ENCODE measurements at regions not wholly inside any gene's neighbourhood (a gene's known extent, or its start where the extent isn't known, plus 50 kb on each side); places are given as distances from the start of the nearest gene placed in this dataset.
"Not testable (repeated sequence)": the region's sequence is repeated elsewhere in the genome, so short reads cannot be mapped to it uniquely, and the experiment has no call there.

- DNase-seq (ENCODE audit: low read depth) = no peak
These were observed 91.4 kb upstream of the LHX1 start for GRCh38 chr17:36845916-36846315.

DNA sequence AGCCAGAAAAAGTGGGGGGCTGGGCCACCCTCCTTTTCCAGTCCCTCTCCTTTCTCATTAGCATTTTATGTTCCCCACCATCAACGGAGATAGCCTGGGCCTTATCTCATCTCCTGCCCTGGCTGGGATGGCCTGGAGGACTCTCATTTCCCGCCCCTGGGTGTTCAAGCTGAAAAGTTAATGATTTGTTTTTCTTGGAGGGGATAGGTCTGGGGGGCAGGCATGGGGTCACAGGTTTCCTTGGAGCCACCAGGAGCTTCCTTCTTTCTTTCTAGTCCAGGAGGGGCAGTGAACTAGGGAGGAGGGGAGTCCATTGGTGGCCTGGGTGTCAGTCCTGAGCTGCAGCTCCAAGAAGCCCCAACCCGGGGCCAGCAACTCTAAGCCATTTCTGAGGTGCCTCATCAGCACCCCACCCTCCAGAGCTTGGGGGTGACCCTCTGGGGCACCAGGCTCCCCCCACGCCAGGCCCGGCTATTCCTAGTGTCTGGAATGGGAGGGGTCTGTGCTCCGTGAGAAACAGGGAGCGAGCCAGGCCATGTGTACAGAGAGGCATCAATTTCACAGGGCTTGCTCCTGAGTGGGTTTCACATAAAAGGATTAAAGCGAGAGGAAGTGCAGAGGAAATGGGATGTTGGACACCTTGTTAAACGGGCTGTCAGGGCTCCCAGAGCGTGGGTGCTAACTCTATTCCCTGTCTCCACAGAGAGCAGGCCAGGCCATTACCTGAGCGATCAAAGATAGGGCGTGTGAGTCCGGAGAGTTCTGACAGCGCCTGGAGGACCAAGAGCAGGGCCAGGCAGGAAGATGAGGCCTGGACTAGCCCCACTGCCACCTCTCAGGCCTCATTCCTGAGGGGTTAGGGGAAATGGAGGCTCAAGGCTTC lies 90.6 kb upstream of the LHX1 start:
- DNase-seq (ENCODE audit: low read depth) = no peak

GRCh38 chr17:36848008-36848902 lies 89.0 kb upstream of the LHX1 start:
- DNase-seq (ENCODE audit: low read depth) = no peak

- not testable (repeated sequence) for DNase-seq (ENCODE audit: low read depth)
These were observed 88.3 kb upstream of the LHX1 start for GRCh38 chr17:36849020-36849419.

- peak; percentile 49 for DNase-seq (ENCODE audit: low read depth)
These were observed 87.4 kb upstream of the LHX1 start for GRCh38 chr17:36849871-36850348.

DNA sequence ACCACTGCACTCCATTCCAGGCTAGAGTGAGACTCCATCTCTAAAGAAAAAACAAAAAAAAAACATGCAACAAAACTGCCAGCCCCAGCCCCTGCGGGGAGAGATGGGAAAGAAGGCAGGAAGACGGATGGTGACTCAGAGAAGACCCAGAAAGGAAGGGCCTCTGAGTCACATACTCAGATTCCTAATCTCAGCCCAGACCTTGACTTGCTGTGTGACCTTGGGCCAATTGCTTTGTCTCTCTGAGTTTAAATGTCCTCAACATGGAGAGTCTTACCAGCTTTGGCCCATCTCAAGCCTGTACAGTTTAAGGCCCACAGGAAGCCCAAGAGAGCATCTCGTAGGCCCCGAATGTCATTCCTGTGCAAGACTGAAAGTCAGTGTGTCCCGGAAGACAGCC lies 86.5 kb upstream of the LHX1 start:
- peak; percentile 36 for DNase-seq (ENCODE audit: low read depth)

DNA sequence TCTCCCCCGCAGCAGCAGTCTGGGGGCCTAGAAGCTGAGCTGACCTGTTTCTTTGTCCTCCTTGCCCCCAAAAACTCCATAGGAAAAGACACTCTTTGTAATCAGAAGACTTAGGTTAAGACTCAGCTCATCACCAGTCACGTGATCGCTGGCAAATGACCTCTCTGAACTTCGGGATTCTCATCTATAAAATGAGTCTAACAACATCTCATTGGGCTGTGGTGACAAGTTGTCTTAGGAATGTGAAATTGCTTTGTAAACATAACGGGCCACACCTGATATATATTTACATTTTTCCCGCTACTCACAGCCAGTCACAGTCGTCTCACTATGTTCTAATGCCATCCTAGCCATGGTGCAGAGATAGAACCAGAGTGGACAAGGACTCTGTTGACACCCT lies 86.0 kb upstream of the LHX1 start:
- DNase-seq (ENCODE audit: low read depth) = no peak

DNA sequence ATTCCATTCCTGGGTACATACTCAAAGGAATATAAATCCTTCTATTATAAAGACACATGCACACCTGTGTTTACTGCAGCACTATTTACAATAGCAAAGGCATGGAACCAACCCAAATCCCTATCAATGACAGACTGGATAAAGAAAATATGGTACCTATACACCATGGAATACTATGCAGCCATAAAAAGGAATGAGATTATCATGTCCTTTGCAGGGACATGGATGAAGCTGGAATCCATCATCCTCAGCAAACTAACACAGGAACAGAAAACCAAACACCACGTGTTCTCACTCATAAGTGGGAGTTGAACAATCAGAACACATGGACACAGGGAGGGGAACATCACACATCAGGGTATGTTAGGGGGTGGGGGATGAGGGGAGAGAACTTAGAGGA lies 84.8 kb upstream of the LHX1 start:
- not testable (repeated sequence) for DNase-seq (ENCODE audit: low read depth)

DNA sequence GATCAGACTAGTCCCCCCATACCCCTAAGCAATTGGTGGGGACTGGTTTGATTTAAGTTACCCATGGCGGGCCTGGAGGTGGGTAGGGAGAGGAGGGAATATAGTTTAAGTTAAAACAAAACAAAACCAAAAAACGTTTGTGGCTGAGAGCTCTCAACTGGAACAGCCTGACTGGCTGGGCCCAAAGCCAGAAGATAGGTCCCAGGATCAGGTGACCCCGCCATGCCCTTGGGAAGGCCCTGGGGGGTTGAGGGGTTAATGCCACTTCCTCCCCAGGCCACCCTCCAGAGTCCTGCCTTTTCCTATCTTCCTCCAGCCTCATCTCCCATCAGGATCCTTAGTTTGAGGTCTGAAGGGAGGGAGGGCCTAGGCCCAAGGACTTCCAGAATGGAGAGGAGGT lies 82.3 kb upstream of the LHX1 start:
- DNase-seq (ENCODE audit: low read depth) = no peak

DNA sequence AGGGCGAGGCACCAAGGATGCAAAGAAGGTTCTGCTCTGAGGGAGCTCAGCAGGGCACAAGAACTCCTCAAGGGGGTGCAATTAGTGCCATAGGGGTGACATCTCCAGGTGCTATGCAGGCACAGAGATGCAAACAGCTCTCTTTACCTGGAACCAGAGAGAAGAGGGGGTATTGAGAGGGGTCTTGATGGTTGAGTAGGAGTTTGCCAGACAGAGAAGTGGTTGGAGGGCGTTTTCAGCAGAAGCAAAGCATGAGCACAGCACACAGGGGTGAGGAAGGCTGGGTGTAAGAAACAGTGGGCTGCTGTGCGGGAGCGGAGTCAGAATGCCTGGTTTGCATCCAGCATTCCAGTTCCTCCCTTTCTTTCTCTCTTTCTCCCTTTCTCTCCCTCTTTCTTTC lies 81.8 kb upstream of the LHX1 start:
- DNase-seq (ENCODE audit: low read depth) = no peak

DNA sequence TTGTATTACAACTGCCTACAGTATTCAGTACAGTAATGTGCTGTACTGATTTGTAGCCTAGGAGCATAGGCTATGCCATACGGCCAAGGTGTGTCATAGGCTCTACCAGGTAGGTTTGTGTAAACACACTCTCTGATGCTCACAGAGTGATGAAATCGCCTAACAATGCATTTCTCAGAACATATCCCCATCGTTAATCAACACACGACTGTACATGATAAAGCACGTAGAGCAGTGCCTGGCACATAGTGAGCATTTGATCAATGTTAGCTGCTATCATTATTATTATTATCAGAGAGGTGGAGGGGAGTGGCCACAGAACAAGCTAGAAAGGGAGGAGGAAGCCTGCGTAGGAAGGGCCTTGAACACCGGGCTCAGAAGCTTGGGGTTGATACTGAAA lies 81.1 kb upstream of the LHX1 start:
- DNase-seq (ENCODE audit: low read depth) = no peak

GRCh38 chr17:36856903-36857381 lies 80.3 kb upstream of the LHX1 start:
- DNase-seq (ENCODE audit: low read depth) = no peak

- DNase-seq (ENCODE audit: low read depth) = no peak
These were observed 79.6 kb upstream of the LHX1 start for GRCh38 chr17:36857698-36858097.

DNA sequence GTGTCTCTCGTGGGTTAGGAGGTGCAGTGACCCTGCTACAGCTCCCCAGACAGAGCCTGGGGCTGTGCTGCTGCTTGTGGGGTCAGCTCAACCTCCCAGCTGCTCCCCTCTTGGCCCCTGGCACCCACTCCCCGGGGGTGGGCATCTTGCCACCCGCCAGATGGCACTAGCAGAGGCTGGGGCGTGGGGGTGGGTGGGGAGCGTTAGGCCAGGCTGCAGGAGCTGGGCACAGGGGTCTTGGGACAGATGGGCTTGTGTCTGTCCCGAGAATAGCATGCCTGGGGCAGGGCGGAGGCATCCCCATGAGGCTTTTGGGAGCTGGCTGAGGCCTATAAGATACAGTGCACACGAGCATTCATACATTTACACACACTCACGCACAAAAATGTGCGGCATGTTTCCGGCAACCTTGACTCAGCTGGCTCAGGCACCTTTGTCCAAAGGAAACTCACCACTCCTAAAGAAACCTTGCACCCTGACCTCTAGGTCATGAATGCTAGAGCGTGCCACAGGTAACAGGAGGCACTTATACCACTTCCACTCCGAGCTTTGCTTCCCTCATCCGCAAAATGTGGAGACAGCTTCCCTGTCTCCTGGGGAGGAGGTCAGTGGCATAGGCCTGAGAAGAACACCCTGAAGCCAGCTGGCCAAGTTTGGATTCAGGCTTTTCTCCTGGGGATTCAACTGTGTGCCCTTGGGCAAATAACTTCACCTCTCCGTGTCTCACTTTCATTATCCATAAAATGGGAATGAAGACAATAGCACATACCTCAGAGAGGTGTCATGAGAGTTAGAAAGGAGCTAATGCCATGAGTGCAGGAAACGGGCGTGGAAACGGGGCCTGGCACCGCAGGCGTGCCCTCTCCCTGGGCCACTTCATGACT lies 78.9 kb upstream of the LHX1 start:
- no peak for DNase-seq (ENCODE audit: low read depth)

- DNase-seq (ENCODE audit: low read depth) = no peak
These were observed 78.3 kb upstream of the LHX1 start for GRCh38 chr17:36859003-36859300.

DNA sequence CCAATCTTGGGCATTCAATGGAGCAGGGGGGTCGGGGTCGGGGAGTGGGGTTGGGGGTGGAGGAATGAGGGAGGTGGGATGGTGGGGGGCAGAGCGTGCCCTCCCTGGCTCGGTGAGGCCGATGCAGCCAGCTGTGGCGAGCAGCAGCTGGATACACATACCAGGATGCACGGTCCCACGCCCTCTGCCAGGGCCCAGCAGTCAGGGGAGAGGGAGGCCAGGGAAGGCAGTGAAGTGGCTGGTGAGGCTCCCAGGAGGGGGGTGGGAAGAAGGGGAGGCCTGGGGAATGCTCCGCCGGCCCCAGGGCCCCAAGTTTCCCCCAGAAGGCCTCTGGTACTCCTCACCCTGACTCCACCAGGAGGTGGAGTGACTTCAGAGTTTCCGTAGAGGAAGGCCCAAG lies 77.6 kb upstream of the LHX1 start:
- DNase-seq (ENCODE audit: low read depth) = no peak

GRCh38 chr17:36861531-36861930 lies 75.7 kb upstream of the LHX1 start:
- DNase-seq (ENCODE audit: low read depth) = no peak

GRCh38 chr17:36862116-36862920 lies 75.0 kb upstream of the LHX1 start:
- DNase-seq (ENCODE audit: low read depth) = no peak

DNA sequence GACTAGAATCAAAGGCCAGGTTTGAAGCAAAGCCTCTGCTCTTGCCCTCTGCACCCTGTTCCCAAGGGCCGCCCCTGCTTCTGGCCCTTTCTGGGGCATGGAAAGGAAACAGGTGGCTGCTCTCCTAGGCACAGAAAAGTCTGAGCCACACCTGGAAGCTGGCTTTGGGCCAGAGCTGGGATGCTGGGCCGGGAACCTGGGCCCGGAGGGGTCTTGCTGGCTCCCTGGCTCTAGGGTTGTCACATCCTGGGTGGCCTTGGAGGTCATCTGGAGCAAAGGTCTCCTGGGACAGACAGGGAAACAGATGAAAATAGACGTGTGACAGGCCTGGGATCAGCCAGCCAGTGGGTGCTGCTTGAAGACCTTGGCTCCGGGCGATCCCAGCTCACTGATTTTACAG lies 74.1 kb upstream of the LHX1 start:
- DNase-seq (ENCODE audit: low read depth) = no peak

DNA sequence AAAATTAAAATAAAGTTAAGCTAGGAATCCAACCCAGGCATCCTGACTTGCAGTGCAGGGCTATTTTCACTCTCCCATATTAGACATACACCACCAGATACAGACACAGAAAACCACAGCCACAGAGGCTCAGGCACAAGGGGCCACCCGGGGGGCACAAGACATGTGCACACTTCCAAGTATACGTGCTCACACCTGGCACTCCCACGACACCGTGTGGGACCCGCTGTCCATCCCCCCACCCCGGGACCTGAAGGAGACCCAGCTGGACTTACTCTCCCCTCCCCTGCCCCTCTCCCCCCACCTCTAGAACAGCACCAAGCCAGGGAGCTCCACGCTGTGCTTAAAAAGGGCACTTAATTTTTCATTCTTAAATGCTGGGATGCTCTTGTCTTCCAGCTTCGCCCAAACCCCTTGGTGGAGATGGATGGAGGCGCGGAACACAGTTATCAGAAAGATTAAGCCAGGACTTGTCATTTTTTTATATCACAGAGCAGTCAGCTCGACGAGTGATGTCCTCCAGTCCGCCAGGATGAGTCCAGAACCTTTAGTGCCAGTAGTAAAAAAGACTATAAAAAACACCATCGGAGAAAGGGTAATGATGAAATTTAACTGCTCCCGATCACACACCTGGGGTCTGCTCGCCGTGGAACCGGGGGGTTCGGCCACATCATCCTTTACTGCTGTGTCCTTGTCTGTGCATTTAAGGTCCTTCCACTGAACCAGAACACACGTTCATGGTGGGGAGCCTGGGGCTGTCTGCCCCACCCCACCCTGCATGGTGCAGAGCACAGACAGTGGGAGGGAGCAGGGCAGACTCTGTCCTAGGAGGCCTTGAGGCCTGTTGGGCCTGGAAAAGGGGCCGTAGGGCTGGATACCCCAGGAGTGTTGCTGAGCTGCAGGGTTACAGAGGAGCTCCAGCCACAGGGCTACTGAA lies 73.3 kb upstream of the LHX1 start:
- DNase-seq (ENCODE audit: low read depth) = no peak

Data from non-pigmented ciliary epithelial cell (primary cell).